GM18867 (cell line): ENCODE measurements at regions not wholly inside any gene's neighbourhood (a gene's known extent, or its start where the extent isn't known, plus 50 kb on each side); places are given as distances from the start of the nearest gene placed in this dataset.

Experiments
- ATAC-seq: cut with Tn5 transposase; IDR thresholded peaks from one replicate; pipeline ENCODE4 v1.9.1; 2021; ENCODE audit warnings: mild to moderate bottlenecking, moderate library complexity; ENCODE audit not compliant: unreplicated experiment

- ATAC-seq, result no peak
Measured at GRCh38 chr15:36218322-36218721, 361.1 kb upstream of the CDIN1 start.

- no peak for ATAC-seq
Measured at GRCh38 chr15:36218991-36219390, 360.4 kb upstream of the CDIN1 start.

- ATAC-seq, result no peak
Measured at GRCh38 chr15:36221992-36222391, 357.4 kb upstream of the CDIN1 start.

GRCh38 chr15:36230776-36231175, 348.6 kb upstream of the CDIN1 start:
- ATAC-seq, result no peak

GRCh38 chr15:36232491-36232890, 346.9 kb upstream of the CDIN1 start:
- ATAC-seq, result no peak

GRCh38 chr15:36234743-36235142, 344.7 kb upstream of the CDIN1 start:
- no peak for ATAC-seq

- ATAC-seq, result no peak
Measured at GRCh38 chr15:36235173-36235572, 344.3 kb upstream of the CDIN1 start.

GRCh38 chr15:36239509-36239908, 339.9 kb upstream of the CDIN1 start:
- no peak for ATAC-seq

- no peak for ATAC-seq
Measured at GRCh38 chr15:36251450-36251849, 328.0 kb upstream of the CDIN1 start.

GRCh38 chr15:36252146-36252711, 327.2 kb upstream of the CDIN1 start:
- no peak for ATAC-seq

GRCh38 chr15:36254426-36254825, 325.0 kb upstream of the CDIN1 start:
- ATAC-seq, result no peak

GRCh38 chr15:36256404-36256807, 323.0 kb upstream of the CDIN1 start:
- ATAC-seq, result no peak

- no peak for ATAC-seq
Measured at GRCh38 chr15:36263666-36264065, 315.8 kb upstream of the CDIN1 start.

GRCh38 chr15:36265422-36265821, 314.0 kb upstream of the CDIN1 start:
- no peak for ATAC-seq

GRCh38 chr15:36271048-36271447, 308.4 kb upstream of the CDIN1 start:
- no peak for ATAC-seq

GRCh38 chr15:36275656-36276055, 303.8 kb upstream of the CDIN1 start:
- no peak for ATAC-seq

GRCh38 chr15:36278219-36278618, 301.2 kb upstream of the CDIN1 start:
- no peak for ATAC-seq

- ATAC-seq, result no peak
Measured at GRCh38 chr15:36282821-36283220, 296.6 kb upstream of the CDIN1 start.

- ATAC-seq, result no peak
Measured at GRCh38 chr15:36284911-36285310, 294.5 kb upstream of the CDIN1 start.

- no peak for ATAC-seq
Measured at GRCh38 chr15:36291501-36291900, 287.9 kb upstream of the CDIN1 start.

GRCh38 chr15:36294359-36294758, 285.1 kb upstream of the CDIN1 start:
- ATAC-seq, result no peak

GRCh38 chr15:36301947-36302346, 277.5 kb upstream of the CDIN1 start:
- no peak for ATAC-seq

- no peak for ATAC-seq
Measured at GRCh38 chr15:36313021-36313420, 266.4 kb upstream of the CDIN1 start.
